SK-N-SH (cell line): ENCODE measurements at regions not wholly inside any gene's neighbourhood (a gene's known extent, or its start where the extent isn't known, plus 50 kb on each side); places are given as distances from the start of the nearest gene placed in this dataset.

Source experiments
- CTCF ChIA-PET: fragments of 300-600, 350-600 bp; formaldehyde crosslinking; extraction: SDS; loops from one replicate; lab custom pipeline; 2021; lab: Yijun Ruan, JAX
- POLR2A ChIA-PET: fragments of 350-600 bp; sonication (Branson Sonifier 250); formaldehyde crosslinking; extraction: SDS; loops from one replicate; lab custom pipeline; 2020; ENCODE audit warnings: antibody characterized with exemption, inconsistent platforms; lab: Yijun Ruan, JAX
- DNase-seq: peaks from one replicate; pipeline ENCODE4 v3.0.0; 2012
- H2AFZ ChIP-seq: fragments of 200-600 bp; sonication (generic); 2 replicates; pipeline ENCODE4 v1.8.1; 2016; ENCODE audit warnings: antibody characterized with exemption, mild to moderate bottlenecking, low read depth
- H3F3A ChIP-seq: fragments of 200-600 bp; sonication (generic); replicated peaks from 2 replicates; pipeline ENCODE3; 2016; ENCODE audit warnings: antibody characterized with exemption, mild to moderate bottlenecking; ENCODE audit not compliant: insufficient read depth
- H3K27ac ChIP-seq, 2 experiments: fragments of 200-500 bp in 1 of 2; fragments of 200-600 bp in 1 of 2; sonication (Bioruptor generic) in 1 of 2; sonication (generic), shearing (Covaris generic) in 1 of 2; 2 replicates each; pipeline versions ENCODE4 v1.5.1 to v1.6.1; 2014 to 2016; ENCODE audit warnings: low read depth in 2 of 2, inconsistent platforms in 1 of 2, low read length in 1 of 2, mild to moderate bottlenecking in 1 of 2, mixed read lengths in 1 of 2
- H3K27me3 ChIP-seq: fragments of 200-600 bp; sonication (generic), shearing (Covaris generic); 2 replicates; pipeline ENCODE4 v1.6.1; 2016; ENCODE audit warnings: mixed run types; ENCODE audit not compliant: insufficient read depth
- H3K36me3 ChIP-seq, 2 experiments: fragments of 200-500 bp in 1 of 2; fragments of 200-600 bp in 1 of 2; sonication (Bioruptor generic) in 1 of 2; sonication (generic) in 1 of 2; replicated peaks in 1 of 2; 2 replicates each; pipeline versions ENCODE3 to v1.5.1; 2014 to 2016; ENCODE audit warnings: low read length in 1 of 2, mild to moderate bottlenecking in 1 of 2; ENCODE audit not compliant: insufficient read depth in 2 of 2, control insufficient read depth in 1 of 2
- H3K4me1 ChIP-seq, 2 experiments: fragments of 200-500 bp in 1 of 2; fragments of 200-600 bp in 1 of 2; sonication (Bioruptor generic) in 1 of 2; sonication (generic), shearing (Covaris generic) in 1 of 2; 2 replicates each; pipeline versions ENCODE4 v1.5.1 to v1.6.1; 2014 to 2016; ENCODE audit warnings: low read depth in 1 of 2, low read length in 1 of 2, mixed run types in 1 of 2; ENCODE audit not compliant: insufficient read depth in 2 of 2, control insufficient read depth in 1 of 2
- H3K4me2 ChIP-seq: fragments of 200-600 bp; sonication (generic), shearing (Covaris generic); 2 replicates; pipeline ENCODE4 v1.6.1; 2017; ENCODE audit warnings: mixed run types
- H3K4me3 ChIP-seq, 2 experiments: fragments of 200-500 bp in 1 of 2; fragments of 200-600 bp in 1 of 2; sonication (Bioruptor generic) in 1 of 2; sonication (generic), shearing (Covaris generic) in 1 of 2; 2 replicates each; pipeline versions ENCODE4 v1.5.1 to v1.8.1; 2014 to 2016; ENCODE audit warnings: low read depth in 2 of 2, inconsistent platforms in 1 of 2, low read length in 1 of 2, mild to moderate bottlenecking in 1 of 2, mixed read lengths in 1 of 2, moderate library complexity in 1 of 2
- H3K79me2 ChIP-seq: fragments of 200-600 bp; sonication (generic); 2 replicates; pipeline ENCODE4 v1.8.1; 2017; ENCODE audit warnings: mild to moderate bottlenecking; ENCODE audit not compliant: insufficient read depth
- H3K9ac ChIP-seq: fragments of 200-600 bp; sonication (generic); 2 replicates; pipeline ENCODE4 v1.6.1; 2017; ENCODE audit warnings: mixed run types
- H3K9me2 ChIP-seq: fragments of 200-600 bp; sonication (generic); 2 replicates; pipeline ENCODE4 v1.6.1; 2017; ENCODE audit warnings: mixed run types
- H3K9me3 ChIP-seq: fragments of 200-600 bp; sonication (generic); 2 replicates; pipeline ENCODE4 v1.6.1; 2017; ENCODE audit warnings: mixed run types, mild to moderate bottlenecking, moderate library complexity
- H4K20me1 ChIP-seq: fragments of 200-600 bp; sonication (generic); 2 replicates; pipeline ENCODE4 v1.6.1; 2017; ENCODE audit warnings: mild to moderate bottlenecking, mixed run types; ENCODE audit not compliant: insufficient read depth
- FOSL2 ChIP-seq: IDR thresholded peaks from 2 replicates; pipeline ENCODE4 v1.4.0; 2012; ENCODE audit warnings: low read depth, mild to moderate bottlenecking, moderate library complexity, borderline replicate concordance
- RAD21 ChIP-seq: IDR thresholded peaks from 2 replicates; pipeline ENCODE4 v1.6.1; 2012; ENCODE audit warnings: mild to moderate bottlenecking, low read length
- TCF12 ChIP-seq: IDR thresholded peaks from 2 replicates; pipeline ENCODE4 v1.4.0; 2012
- TEAD4 ChIP-seq: IDR thresholded peaks from 2 replicates; pipeline ENCODE4 v1.4.0; 2012; ENCODE audit warnings: mild to moderate bottlenecking, borderline replicate concordance; ENCODE audit not compliant: insufficient read depth
- WGBS: methylation state at CpG from one replicate; pipeline ENCODE4 v1.1.6; 2017; ENCODE audit warnings: low lambda C conversion rate; 5-methylcytosine and 5-hydroxymethylcytosine counted together
- TF ChIP-seq, protein P1 (sequence below): fragments of 150-350 bp; IDR thresholded peaks from 2 replicates; pipeline ENCODE4 v1.6.1; 2016; ENCODE audit warnings: mild to moderate bottlenecking, low read depth, low read length
- TF ChIP-seq, protein P2 (sequence below): IDR thresholded peaks from 2 replicates; pipeline ENCODE4 v1.4.0; 2012; ENCODE audit warnings: low read depth
- TF ChIP-seq, protein P3 (sequence below): IDR thresholded peaks from 2 replicates; pipeline ENCODE4; 2012

DNA sequence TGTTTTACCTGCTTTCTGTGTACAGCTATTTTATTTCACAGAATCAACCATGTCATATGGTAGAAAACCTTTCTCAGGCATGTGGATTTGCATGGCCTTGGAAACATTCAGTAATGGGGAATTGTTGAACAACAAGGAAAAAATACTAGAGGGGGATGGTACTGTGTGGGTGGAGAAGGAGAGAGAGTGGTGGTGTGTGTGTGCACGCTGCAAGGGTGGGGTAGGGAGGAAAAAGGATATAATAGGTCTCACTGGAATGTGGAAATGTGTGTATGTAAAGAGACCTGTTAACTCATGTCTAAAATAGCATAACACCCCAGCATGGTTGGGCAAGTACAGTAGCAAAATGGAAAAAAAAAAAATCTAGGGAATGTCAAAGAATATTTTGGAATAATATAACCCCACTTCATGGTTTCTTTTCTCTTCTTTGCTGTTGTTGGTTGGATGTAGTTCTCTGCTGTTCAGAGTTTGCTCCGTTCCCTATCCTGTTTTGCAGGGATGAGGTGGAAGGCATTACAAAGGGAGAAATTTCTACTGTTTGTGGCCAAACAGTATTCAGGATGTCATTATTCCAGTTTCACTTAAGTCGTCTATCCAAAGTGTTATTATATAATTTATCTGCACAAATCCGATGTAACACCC is 93.9 kb upstream of the CITED2 start:
- H4K20me1 ChIP-seq, result no peaks in the 10 kb centered on the region
- peaks cover 0 to 3% of the 10 kb centered on the region in 2 experiments; a peak in 2 of 4 replicates for H3K4me1 ChIP-seq
- H3K9me3 ChIP-seq, result no peaks in the 10 kb centered on the region
- H2AFZ ChIP-seq, result peak overlapping the region; percentile 67; the same call in 1 of the 2 replicates
- 45% methylated on average over 4 of the region's 4 CpGs for WGBS
- no peaks in the 10 kb centered on the region for H3K36me3 ChIP-seq
- no peaks in the 10 kb centered on the region for H3K27me3 ChIP-seq
- CTCF ChIA-PET, result no interaction called here
- TF ChIP-seq, protein P1, sequence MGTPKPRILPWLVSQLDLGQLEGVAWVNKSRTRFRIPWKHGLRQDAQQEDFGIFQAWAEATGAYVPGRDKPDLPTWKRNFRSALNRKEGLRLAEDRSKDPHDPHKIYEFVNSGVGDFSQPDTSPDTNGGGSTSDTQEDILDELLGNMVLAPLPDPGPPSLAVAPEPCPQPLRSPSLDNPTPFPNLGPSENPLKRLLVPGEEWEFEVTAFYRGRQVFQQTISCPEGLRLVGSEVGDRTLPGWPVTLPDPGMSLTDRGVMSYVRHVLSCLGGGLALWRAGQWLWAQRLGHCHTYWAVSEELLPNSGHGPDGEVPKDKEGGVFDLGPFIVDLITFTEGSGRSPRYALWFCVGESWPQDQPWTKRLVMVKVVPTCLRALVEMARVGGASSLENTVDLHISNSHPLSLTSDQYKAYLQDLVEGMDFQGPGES, result no peak
- no peak overlapping the region for H3K4me3 ChIP-seq
- no peak for DNase-seq
- H3K79me2 ChIP-seq, result no peaks in the 10 kb centered on the region
- H3K27ac ChIP-seq, result no peak overlapping the region
- no peak overlapping the region for H3K9ac ChIP-seq
- H3K9me2 ChIP-seq, result no peaks in the 10 kb centered on the region
- no peaks in the 10 kb centered on the region for H3F3A ChIP-seq
- no peak overlapping the region for H3K4me2 ChIP-seq
- POLR2A ChIA-PET, result no interaction called here

DNA sequence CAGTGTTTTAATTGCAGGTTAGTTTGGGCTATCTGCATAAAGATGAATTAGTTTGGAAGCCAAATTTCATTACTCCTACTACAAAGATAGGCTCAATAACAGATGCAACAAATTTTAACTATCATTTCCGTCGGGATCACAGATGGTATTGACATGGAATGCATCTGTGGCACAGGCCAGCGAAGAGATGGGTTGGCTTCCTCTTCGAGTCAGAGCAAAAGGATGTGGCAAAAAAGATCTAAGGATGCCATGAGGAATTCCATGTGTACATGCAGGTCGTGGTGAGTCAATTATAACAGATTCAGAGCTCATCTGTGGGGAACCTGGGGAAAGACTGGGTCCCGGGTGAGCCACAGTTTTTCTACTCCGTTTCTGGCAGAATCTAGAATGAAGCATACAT is 83.0 kb upstream of the CITED2 start:
- no peaks in the 10 kb centered on the region for H3K27me3 ChIP-seq
- H3K9me3 ChIP-seq, result no peaks in the 10 kb centered on the region
- H3K9me2 ChIP-seq, result no peaks in the 10 kb centered on the region
- POLR2A ChIA-PET, result no interaction called here
- H3K9ac ChIP-seq, result no peak overlapping the region
- TF ChIP-seq TCF12 (peak; percentile 64; the same call in 1 of the 2 replicates), RAD21 (no peak), FOSL2 (peak; percentile 2; the same call in 1 of the 2 replicates)
- TF ChIP-seq, protein P2, sequence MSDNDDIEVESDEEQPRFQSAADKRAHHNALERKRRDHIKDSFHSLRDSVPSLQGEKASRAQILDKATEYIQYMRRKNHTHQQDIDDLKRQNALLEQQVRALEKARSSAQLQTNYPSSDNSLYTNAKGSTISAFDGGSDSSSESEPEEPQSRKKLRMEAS, result 0 out of 2 replicates have a peak, but pooled peaks have one; percentile 52
- no peak overlapping the region for H3K4me2 ChIP-seq
- H3K79me2 ChIP-seq, result no peaks in the 10 kb centered on the region
- H3K4me3 ChIP-seq, result no peak overlapping the region
- no peak for DNase-seq
- CTCF ChIA-PET, result no interaction called here
- 0 out of 4 replicates have a peak, but pooled peaks cover 0 to 2% of the 10 kb centered on the region in 2 experiments for H3K4me1 ChIP-seq
- no peak overlapping the region; a peak in 1 of 4 replicates for H3K27ac ChIP-seq
- no peaks in the 10 kb centered on the region for H4K20me1 ChIP-seq
- H3F3A ChIP-seq, result no peaks in the 10 kb centered on the region
- H3K36me3 ChIP-seq, result no peaks in the 10 kb centered on the region
- H2AFZ ChIP-seq, result peak overlapping the region; percentile 30; the same call in 1 of the 2 replicates
- 25% methylated on average over 7 of the region's 7 CpGs for WGBS

DNA sequence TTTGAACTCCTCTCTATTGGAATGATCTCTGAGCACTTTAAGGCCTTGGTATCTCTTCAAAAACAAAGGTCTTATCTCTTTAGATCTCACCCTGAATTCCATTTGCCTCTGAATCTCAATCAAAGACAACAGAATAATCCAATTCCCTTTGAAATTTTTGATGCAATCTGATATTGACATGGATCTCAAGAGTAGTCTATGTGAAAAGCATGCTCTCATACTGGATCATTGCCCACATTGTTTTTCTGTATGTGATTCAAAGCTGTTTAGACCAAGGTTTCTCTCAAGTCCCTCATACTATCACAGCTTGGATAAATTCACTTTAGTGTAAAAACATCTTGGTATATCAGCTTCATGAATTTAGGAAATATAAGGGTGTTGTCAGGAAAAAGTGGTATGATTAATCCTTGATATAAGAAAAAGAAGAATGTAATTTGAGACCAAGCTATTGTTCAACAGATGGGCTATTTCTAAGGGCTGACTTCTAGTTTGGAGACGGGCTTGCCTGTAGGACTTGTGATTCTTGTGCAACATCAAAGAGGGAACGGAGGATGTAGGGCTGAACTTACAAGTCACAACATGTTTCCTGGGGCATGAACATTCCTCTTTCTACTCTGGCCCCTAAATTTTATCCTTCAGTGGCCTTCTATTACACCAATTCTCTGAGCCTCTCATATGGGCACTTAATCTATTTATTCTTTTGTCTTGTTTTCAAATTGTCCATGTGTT is 77.9 kb upstream of the CITED2 start:
- H3K36me3 ChIP-seq, result no peaks in the 10 kb centered on the region
- no peaks in the 10 kb centered on the region for H3K9me2 ChIP-seq
- peak overlapping the region; percentile 22 for H2AFZ ChIP-seq
- 56% methylated on average over 2 of the region's 2 CpGs for WGBS
- peaks cover 3% of the 10 kb centered on the region for H3F3A ChIP-seq
- no peak overlapping the region for H3K4me2 ChIP-seq
- H3K4me1 ChIP-seq, result peaks cover 0 to 9% of the 10 kb centered on the region in 2 experiments; a peak in 2 of 4 replicates
- H3K9me3 ChIP-seq, result no peaks in the 10 kb centered on the region
- ChIA-PET POLR2A (no interaction called here), CTCF (no interaction called here)
- 0 out of 2 replicates have a peak, but pooled peaks have one; percentile 10 for TF ChIP-seq TEAD4
- TF ChIP-seq, protein P1, result no peak
- TF ChIP-seq, protein P3, sequence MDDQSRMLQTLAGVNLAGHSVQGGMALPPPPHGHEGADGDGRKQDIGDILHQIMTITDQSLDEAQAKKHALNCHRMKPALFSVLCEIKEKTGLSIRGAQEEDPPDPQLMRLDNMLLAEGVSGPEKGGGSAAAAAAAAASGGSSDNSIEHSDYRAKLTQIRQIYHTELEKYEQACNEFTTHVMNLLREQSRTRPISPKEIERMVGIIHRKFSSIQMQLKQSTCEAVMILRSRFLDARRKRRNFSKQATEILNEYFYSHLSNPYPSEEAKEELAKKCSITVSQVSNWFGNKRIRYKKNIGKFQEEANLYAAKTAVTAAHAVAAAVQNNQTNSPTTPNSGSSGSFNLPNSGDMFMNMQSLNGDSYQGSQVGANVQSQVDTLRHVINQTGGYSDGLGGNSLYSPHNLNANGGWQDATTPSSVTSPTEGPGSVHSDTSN, result 0 out of 2 replicates have a peak, but pooled peaks have one; percentile 3
- no peak overlapping the region for H3K4me3 ChIP-seq
- H3K9ac ChIP-seq, result no peak overlapping the region
- no peaks in the 10 kb centered on the region for H4K20me1 ChIP-seq
- peak overlapping the region; percentile 10 to 53; a peak in 1 of 4 replicates for H3K27ac ChIP-seq
- no peaks in the 10 kb centered on the region for H3K27me3 ChIP-seq
- DNase-seq, result no peak
- no peaks in the 10 kb centered on the region for H3K79me2 ChIP-seq
